ENCODE measurements at regions not wholly inside any gene's neighbourhood (a gene's known extent, or its start where the extent isn't known, plus 50 kb on each side); places are given as distances from the start of the nearest gene placed in this dataset.

DNA sequence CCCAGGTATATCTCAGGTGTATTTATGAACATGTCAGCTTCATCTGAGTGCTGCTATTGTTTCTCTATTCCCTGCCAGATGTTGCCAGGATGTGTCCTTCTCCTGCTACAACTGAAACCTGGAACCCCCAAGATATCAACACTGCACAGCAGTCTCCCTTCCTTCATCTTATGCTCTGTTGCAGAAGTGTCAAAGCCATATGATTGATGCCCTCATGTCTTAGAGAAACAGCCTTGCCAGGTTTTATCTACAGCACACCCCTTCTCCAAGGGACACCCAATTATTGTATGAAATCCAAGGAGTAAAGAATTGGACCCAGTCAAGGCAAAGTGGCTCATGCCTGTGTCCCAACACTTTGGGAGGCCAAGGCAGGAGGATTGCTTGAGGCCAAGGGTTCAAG is 60.5 kb upstream of the GHITM start:
- TF ChIP-seq, protein P1, sequence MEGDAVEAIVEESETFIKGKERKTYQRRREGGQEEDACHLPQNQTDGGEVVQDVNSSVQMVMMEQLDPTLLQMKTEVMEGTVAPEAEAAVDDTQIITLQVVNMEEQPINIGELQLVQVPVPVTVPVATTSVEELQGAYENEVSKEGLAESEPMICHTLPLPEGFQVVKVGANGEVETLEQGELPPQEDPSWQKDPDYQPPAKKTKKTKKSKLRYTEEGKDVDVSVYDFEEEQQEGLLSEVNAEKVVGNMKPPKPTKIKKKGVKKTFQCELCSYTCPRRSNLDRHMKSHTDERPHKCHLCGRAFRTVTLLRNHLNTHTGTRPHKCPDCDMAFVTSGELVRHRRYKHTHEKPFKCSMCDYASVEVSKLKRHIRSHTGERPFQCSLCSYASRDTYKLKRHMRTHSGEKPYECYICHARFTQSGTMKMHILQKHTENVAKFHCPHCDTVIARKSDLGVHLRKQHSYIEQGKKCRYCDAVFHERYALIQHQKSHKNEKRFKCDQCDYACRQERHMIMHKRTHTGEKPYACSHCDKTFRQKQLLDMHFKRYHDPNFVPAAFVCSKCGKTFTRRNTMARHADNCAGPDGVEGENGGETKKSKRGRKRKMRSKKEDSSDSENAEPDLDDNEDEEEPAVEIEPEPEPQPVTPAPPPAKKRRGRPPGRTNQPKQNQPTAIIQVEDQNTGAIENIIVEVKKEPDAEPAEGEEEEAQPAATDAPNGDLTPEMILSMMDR (IDR thresholded peaks at IDR 0.05; ENCODE audit: control insufficient read depth, extremely low read depth, insufficient read depth), result no peak
- DNase-seq (ENCODE audit: low read depth), result no peak
- no peak overlapping the region for H3K4me3 ChIP-seq (ENCODE audit: low read depth, low read length)

DNA sequence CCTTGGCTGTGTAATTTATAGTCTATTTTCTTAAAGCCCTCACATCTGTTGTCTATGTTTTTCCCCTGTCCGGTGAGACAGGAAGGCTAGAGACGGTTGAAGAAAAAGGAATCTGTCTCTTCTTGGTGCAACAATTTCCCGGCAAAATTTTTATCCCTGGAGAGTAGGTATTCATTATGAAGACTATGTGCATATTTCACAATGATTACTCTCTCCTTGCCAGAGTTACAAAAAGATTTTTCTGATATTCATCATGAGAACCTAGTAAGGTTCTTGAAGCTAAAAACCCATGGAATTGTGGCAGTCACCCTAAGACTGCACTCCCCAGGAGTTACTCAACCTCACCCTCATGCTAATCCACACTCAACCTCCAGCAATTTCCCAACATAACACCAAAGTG is 55.0 kb upstream of the GHITM start:
- no peak for DNase-seq (ENCODE audit: low read depth)
- no peak overlapping the region for H3K4me3 ChIP-seq (ENCODE audit: low read depth, low read length)
- TF ChIP-seq, protein P1 (IDR thresholded peaks at IDR 0.05; ENCODE audit: control insufficient read depth, extremely low read depth, insufficient read depth), result no peak

DNA sequence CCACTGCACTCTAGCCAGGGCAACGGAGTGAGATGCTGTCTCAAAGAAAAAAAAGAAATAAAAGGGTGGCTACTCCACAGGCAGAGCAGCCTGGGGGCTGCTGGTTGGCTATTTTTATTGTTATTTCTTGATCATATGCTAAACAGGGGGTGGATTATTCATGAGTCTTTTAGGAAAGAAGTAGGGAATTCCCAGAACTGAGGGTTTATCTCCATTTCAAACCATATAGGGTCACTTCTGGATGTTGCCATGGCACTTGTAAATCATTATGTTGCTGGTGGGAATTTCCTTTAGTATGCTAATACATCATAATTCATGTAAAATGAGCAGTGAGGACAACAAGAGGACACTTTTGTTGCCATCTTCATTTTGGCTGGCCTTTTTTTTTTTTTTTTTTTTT is 52.1 kb upstream of the GHITM start:
- TF ChIP-seq, protein P1 (IDR thresholded peaks at IDR 0.05; ENCODE audit: control insufficient read depth, extremely low read depth, insufficient read depth), result no peak
- H3K4me3 ChIP-seq (ENCODE audit: low read depth, low read length), result no peak overlapping the region
- DNase-seq (ENCODE audit: low read depth), result no peak

DNA sequence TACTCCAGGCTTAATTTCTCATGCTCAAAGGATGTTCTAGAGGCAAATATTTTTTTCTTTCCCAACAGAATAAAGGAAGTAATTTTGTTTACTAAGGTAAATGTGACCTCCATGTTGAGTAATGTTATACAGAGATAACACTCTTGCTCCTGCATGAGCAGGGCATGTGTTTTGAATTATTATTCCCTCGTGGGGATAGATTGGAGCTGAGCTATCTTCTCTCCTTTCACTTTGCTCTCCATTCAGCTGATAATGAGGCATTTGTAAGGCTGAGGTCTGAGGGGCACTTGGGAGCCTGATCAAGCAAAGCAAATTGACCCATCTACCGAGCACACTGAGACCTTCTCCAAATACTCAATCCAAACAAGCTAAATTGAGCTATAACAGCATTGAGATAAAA is 50.7 kb upstream of the GHITM start:
- no peak overlapping the region for H3K4me3 ChIP-seq (ENCODE audit: low read depth, low read length)
- no peak for DNase-seq (ENCODE audit: low read depth)
- TF ChIP-seq, protein P1 (IDR thresholded peaks at IDR 0.05; ENCODE audit: control insufficient read depth, extremely low read depth, insufficient read depth), result no peak

DNA sequence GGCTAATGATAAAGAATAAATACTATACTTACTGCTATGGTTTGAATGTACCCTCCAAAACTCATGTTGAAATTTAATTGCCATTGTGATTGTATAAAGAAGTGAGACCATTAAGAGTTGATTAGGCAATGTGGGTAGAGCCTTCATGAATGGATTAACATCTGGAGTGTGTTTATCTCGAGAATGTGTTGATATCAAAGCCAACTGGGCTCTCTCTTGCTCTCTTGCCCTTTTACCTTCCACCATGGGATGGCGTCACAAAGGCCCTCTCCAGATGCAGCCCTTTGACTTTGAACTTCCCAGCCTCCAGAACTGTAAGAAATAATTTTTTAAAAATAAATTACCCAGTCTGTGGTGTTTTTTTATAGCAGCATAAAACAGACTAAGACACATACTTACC is 50.1 kb upstream of the GHITM start:
- H3K4me3 ChIP-seq (ENCODE audit: low read depth, low read length), result no peak overlapping the region
- no peak for DNase-seq (ENCODE audit: low read depth)
- TF ChIP-seq, protein P1 (IDR thresholded peaks at IDR 0.05; ENCODE audit: control insufficient read depth, extremely low read depth, insufficient read depth), result no peak
